Endothelial cell (in vitro differentiated cells): ENCODE measurements at regions not wholly inside any gene's neighbourhood (a gene's known extent, or its start where the extent isn't known, plus 50 kb on each side); places are given as distances from the start of the nearest gene placed in this dataset.

Source experiments
- DNase-seq: peaks from one replicate; pipeline ENCODE4 v3.0.0; 2021; ENCODE audit warnings: low spot score
- H3K27ac Mint-ChIP-seq: one replicate; pipeline ENCODE4 v1.8.0; 2021; ENCODE audit warnings: mixed read lengths, inconsistent platforms; ENCODE audit not compliant: unreplicated experiment
- H3K27me3 Mint-ChIP-seq: one replicate; pipeline ENCODE4 v1.8.0; 2021; ENCODE audit warnings: mild to moderate bottlenecking, moderate library complexity, mixed read lengths, inconsistent platforms; ENCODE audit not compliant: unreplicated experiment
- H3K36me3 Mint-ChIP-seq: one replicate; pipeline ENCODE4 v1.8.0; 2021; ENCODE audit warnings: mild to moderate bottlenecking, low read depth, mixed read lengths, inconsistent platforms; ENCODE audit not compliant: unreplicated experiment
- H3K4me1 Mint-ChIP-seq: one replicate; pipeline ENCODE4 v1.8.0; 2021; ENCODE audit warnings: mild to moderate bottlenecking, mixed read lengths, inconsistent platforms; ENCODE audit not compliant: unreplicated experiment
- H3K4me3 Mint-ChIP-seq: one replicate; pipeline ENCODE4 v1.8.0; 2021; ENCODE audit warnings: mild to moderate bottlenecking, mixed read lengths, inconsistent platforms; ENCODE audit not compliant: unreplicated experiment
- H3K9me3 Mint-ChIP-seq: one replicate; pipeline ENCODE4 v1.8.0; 2021; ENCODE audit warnings: mixed read lengths, inconsistent platforms; ENCODE audit not compliant: unreplicated experiment
- TF ChIP-seq, protein P1 (sequence below): fragments of 200-600 bp; sonication (generic); IDR thresholded peaks from one replicate; pipeline ENCODE4 v1.5.0; 2021; ENCODE audit warnings: antibody characterized with exemption; ENCODE audit not compliant: unreplicated experiment

DNA sequence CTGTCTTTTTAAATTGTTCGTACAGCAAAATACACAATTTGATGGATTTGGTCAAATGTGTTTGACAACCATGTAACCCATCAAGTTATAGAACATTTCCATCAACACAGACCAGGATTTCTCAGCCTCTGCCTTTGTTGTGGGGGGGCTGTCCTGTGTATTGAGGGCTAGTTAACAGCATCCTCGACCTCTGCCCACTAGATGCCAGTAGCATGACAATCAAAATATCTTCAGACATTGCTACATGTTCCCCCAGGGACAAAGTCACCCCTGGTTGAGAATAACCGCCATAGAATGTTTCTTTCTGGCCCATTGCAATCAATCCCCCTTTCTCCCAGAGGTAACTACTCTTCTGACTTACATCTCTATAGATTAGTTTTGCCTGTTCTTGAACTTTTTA lies 310.1 kb upstream of the RGMA start:
- H3K27ac Mint-ChIP-seq, result no peak overlapping the region

DNA sequence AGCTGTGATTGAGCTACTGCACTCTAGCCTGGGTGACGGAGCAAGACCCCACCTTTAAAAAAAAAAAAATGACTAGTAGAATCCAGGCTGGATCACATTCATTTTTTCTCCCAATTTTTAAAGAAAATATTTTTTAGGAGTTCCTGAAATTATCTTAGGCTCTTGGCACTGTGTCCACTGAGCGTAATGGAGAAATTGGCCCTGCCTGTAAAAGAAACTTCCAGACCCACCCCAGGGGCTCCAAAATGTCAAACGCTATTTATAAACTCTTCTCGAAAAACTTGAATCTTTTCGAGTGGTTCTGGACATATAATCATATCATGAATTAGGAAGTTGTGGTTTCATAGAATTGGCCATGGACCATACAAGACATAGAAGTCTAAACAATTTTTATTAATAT lies 300.2 kb upstream of the RGMA start:
- no peak for DNase-seq
- Mint-ChIP-seq H3K27ac (no peak overlapping the region), H3K4me3 (no peak overlapping the region), H3K4me1 (no peaks in the 10 kb centered on the region), H3K9me3 (no peaks in the 10 kb centered on the region), H3K27me3 (no peaks in the 10 kb centered on the region), H3K36me3 (no peaks in the 10 kb centered on the region)
- TF ChIP-seq, protein P1, sequence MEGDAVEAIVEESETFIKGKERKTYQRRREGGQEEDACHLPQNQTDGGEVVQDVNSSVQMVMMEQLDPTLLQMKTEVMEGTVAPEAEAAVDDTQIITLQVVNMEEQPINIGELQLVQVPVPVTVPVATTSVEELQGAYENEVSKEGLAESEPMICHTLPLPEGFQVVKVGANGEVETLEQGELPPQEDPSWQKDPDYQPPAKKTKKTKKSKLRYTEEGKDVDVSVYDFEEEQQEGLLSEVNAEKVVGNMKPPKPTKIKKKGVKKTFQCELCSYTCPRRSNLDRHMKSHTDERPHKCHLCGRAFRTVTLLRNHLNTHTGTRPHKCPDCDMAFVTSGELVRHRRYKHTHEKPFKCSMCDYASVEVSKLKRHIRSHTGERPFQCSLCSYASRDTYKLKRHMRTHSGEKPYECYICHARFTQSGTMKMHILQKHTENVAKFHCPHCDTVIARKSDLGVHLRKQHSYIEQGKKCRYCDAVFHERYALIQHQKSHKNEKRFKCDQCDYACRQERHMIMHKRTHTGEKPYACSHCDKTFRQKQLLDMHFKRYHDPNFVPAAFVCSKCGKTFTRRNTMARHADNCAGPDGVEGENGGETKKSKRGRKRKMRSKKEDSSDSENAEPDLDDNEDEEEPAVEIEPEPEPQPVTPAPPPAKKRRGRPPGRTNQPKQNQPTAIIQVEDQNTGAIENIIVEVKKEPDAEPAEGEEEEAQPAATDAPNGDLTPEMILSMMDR, result no peak

More for the DNA sequence above, 310.1 kb upstream of the RGMA start:
- TF ChIP-seq, protein P1, result no peak
- no peaks in the 10 kb centered on the region for H3K4me1 Mint-ChIP-seq
- no peak overlapping the region for H3K4me3 Mint-ChIP-seq
- peaks cover 6% of the 10 kb centered on the region for H3K9me3 Mint-ChIP-seq
- DNase-seq, result no peak
- peaks cover 8% of the 10 kb centered on the region for H3K36me3 Mint-ChIP-seq
- H3K27me3 Mint-ChIP-seq, result peaks cover 2% of the 10 kb centered on the region

GRCh38 chr15:93384886-93385285 lies 295.9 kb upstream of the RGMA start:
- no peak for DNase-seq
- Mint-ChIP-seq H3K36me3 (no peaks in the 10 kb centered on the region), H3K27ac (no peak overlapping the region), H3K27me3 (no peaks in the 10 kb centered on the region), H3K9me3 (no peaks in the 10 kb centered on the region), H3K4me3 (no peak overlapping the region), H3K4me1 (no peaks in the 10 kb centered on the region)
- TF ChIP-seq, protein P1, result no peak

GRCh38 chr15:93382200-93382820 lies 293.3 kb upstream of the RGMA start:
- Mint-ChIP-seq H3K4me3 (no peak overlapping the region), H3K36me3 (no peaks in the 10 kb centered on the region), H3K9me3 (no peaks in the 10 kb centered on the region), H3K27ac (no peak overlapping the region), H3K27me3 (peaks cover 1% of the 10 kb centered on the region), H3K4me1 (no peaks in the 10 kb centered on the region)
- TF ChIP-seq, protein P1, result no peak
- DNase-seq, result no peak

GRCh38 chr15:93378558-93378957 lies 289.5 kb upstream of the RGMA start:
- no peaks in the 10 kb centered on the region for H3K4me1 Mint-ChIP-seq

More at GRCh38 chr15:93378558-93378957, 289.5 kb upstream of the RGMA start:
- Mint-ChIP-seq H3K9me3 (no peaks in the 10 kb centered on the region), H3K27ac (no peak overlapping the region), H3K36me3 (no peaks in the 10 kb centered on the region), H3K4me3 (no peak overlapping the region), H3K27me3 (peaks cover 3% of the 10 kb centered on the region)
- DNase-seq, result no peak
- TF ChIP-seq, protein P1, result no peak
